ENCODE measurements at regions not wholly inside any gene's neighbourhood (a gene's known extent, or its start where the extent isn't known, plus 50 kb on each side); places are given as distances from the start of the nearest gene placed in this dataset.
A peak's percentile ranks its signal among the peaks of the same experiment; 100 is the strongest.

DNA sequence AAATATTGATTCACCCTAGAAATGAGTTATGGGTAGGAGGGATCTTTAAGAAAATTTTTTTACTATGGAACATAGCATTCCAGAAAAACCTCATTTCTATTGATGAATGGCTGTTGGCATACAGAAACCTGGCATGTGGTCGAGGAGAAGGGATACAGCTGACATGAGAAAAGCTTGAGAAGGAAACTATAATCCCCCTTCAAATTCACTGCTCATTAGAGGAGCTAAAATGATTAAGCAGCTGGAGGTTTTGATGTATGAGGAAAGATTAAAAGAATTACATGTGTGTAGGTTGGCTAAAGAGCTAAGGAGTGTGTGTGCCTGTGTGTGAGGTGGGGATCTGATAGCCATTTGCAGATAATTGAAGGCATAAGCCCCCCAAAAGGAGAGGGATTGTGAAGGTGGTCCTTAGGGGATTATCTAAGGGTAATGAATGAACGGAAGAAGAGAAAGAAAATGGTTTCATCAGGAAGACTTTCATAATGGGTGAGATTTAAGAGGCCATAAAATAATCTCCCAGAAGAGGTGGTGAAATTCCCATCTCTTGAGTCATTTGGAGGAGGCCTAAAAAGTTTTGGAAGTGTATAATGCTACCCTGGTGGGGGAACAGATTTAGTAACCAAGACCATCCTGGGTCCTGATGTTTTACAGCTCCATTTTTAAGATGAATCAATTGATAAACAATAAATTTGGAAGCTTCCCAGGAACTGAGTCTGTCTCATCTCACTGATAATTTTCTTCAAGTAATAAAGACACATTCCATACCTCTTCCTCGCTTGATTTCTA, 272.0 kb upstream of the HAND2 start:
- Histone ChIP-seq H3K4ac (ENCODE audit: low read depth, low read length) (no peak overlapping the region), H4K20me1 (ENCODE audit: control insufficient read depth, insufficient read depth, insufficient read length) (no peaks in the 10 kb centered on the region), H2BK120ac (ENCODE audit: low read depth, low read length, poor library complexity, severe bottlenecking) (no peak overlapping the region), H3K4me1 (ENCODE audit: insufficient read depth, low read length) (no peaks in the 10 kb centered on the region; the same call in 1 of the 2 replicates), H3T11ph (ENCODE audit: low read length) (no peak overlapping the region), H2BK5ac (ENCODE audit: insufficient read length, low read length) (no peak overlapping the region), H2AFZ (ENCODE audit: low read length) (no peak overlapping the region), H4K8ac (replicated peaks; ENCODE audit: insufficient read length, low read depth, low read length) (no peak overlapping the region), H3K56ac (ENCODE audit: insufficient read length, low read depth, low read length) (no peak overlapping the region), H3K4me2 (ENCODE audit: insufficient read depth, insufficient read length, low read length) (no peak overlapping the region), H3K9me3 (ENCODE audit: control insufficient read depth, low read depth, low read length) (no peaks in the 10 kb centered on the region), H3K14ac (ENCODE audit: insufficient read depth, low read length) (no peak overlapping the region), H3K79me2 (ENCODE audit: insufficient read depth, low read length) (no peaks in the 10 kb centered on the region), H4K5ac (ENCODE audit: insufficient read length, low read depth, low read length) (no peak overlapping the region), H3K23me2 (ENCODE audit: insufficient read length, low read depth, low read length, poor library complexity, severe bottlenecking) (no peaks in the 10 kb centered on the region), H3K27ac (ENCODE audit: insufficient read length, low read depth, low read length) (no peak overlapping the region), H3K18ac (ENCODE audit: insufficient read length, low read depth, low read length) (no peak overlapping the region), H2BK20ac (ENCODE audit: low read depth, low read length, poor library complexity, severe bottlenecking) (no peak overlapping the region), H3K27me3 (ENCODE audit: insufficient read depth, low read length) (no peaks in the 10 kb centered on the region), H2BK15ac (ENCODE audit: low read depth, low read length) (no peak overlapping the region), H3K23ac (ENCODE audit: insufficient read length, low read depth, low read length) (no peak overlapping the region), H3K9ac (ENCODE audit: extremely low read depth, insufficient read length, low read length) (no peak overlapping the region), H3K79me1 (ENCODE audit: insufficient read depth, low read depth, low read length, poor library complexity, severe bottlenecking) (no peaks in the 10 kb centered on the region), H2AK5ac (ENCODE audit: insufficient read length, low read length) (no peak overlapping the region), H2BK12ac (ENCODE audit: insufficient read length, low read depth, low read length) (no peak overlapping the region), H4K91ac (ENCODE audit: insufficient read length, low read depth, low read length) (no peak overlapping the region)
- H3K36me3 Mint-ChIP-seq (ENCODE audit: insufficient read depth in 1 of 3, low read depth in 3 of 3) = no peaks in the 10 kb centered on the region
- H3K4me1 Mint-ChIP-seq = peaks cover 15% of the 10 kb centered on the region in 2 experiments
- H3K27ac Mint-ChIP-seq = peak overlapping the region in 1 of 3 experiments; percentile 22; a peak in 1 of 7 replicates
- TF ChIP-seq, protein P1, sequence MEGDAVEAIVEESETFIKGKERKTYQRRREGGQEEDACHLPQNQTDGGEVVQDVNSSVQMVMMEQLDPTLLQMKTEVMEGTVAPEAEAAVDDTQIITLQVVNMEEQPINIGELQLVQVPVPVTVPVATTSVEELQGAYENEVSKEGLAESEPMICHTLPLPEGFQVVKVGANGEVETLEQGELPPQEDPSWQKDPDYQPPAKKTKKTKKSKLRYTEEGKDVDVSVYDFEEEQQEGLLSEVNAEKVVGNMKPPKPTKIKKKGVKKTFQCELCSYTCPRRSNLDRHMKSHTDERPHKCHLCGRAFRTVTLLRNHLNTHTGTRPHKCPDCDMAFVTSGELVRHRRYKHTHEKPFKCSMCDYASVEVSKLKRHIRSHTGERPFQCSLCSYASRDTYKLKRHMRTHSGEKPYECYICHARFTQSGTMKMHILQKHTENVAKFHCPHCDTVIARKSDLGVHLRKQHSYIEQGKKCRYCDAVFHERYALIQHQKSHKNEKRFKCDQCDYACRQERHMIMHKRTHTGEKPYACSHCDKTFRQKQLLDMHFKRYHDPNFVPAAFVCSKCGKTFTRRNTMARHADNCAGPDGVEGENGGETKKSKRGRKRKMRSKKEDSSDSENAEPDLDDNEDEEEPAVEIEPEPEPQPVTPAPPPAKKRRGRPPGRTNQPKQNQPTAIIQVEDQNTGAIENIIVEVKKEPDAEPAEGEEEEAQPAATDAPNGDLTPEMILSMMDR (conservative IDR thresholded peaks at IDR 0.05) = no peak
- no peaks in the 10 kb centered on the region; the same call in 1 of the 2 replicates for H3K27me3 Mint-ChIP-seq (ENCODE audit: low read depth)
- no peak overlapping the region for H3K4me3 Mint-ChIP-seq
- no CpG with 5 or more reads among the region's 3 CpGs for WGBS (ENCODE audit: extremely low coverage, insufficient read length, low lambda C conversion rate)
- DNase-seq = no peak
- H3K9me3 Mint-ChIP-seq = no peaks in the 10 kb centered on the region; a peak in 1 of 5 replicates
